HepG2 (cell line): ENCODE measurements at regions not wholly inside any gene's neighbourhood (a gene's known extent, or its start where the extent isn't known, plus 50 kb on each side); places are given as distances from the start of the nearest gene placed in this dataset.

Experiments used
- ATAC-seq: fragments of 200-7000 bp; cut with Tn5 transposase; 3 replicates; pipeline ENCODE4 v1.9.1; 2020; ENCODE audit warnings: mild to moderate bottlenecking, moderate library complexity
- BruUV-seq: library from RNA; stranded (reverse); fragments of 400-500 nt; replicated peaks from 2 replicates; lab custom pipeline; 2021; lab: Mats Ljungman, UMichigan
- CTCF ChIA-PET: fragments of 300-600 bp; formaldehyde crosslinking; extraction: SDS; loops from one replicate; lab custom pipeline; 2021; ENCODE audit warnings: low total read pairs, inconsistent platforms, low intra/inter-chr PET ratio; lab: Yijun Ruan, JAX
- POLR2A ChIA-PET: fragments of 350-600 bp; sonication (Branson Sonifier 250); formaldehyde crosslinking; loops from one replicate; lab custom pipeline; 2020; ENCODE audit warnings: antibody characterized with exemption, inconsistent platforms; lab: Yijun Ruan, JAX
- DNase-seq: peaks from one replicate; pipeline ENCODE4 v3.0.0-alpha.2; 2015; ENCODE audit warnings: low spot score
- FAIRE-seq: peaks from 3 replicates; lab custom pipeline; 2011; peaks lifted over from hg19 to GRCh38; lab: Jason Lieb, UNC
- H2AFZ ChIP-seq: one replicate; pipeline ENCODE4 v1.6.1; 2011; ENCODE audit warnings: low read length, inconsistent platforms
- H3K27ac ChIP-seq: fragments of 300-600 bp; 3 replicates; pipeline ENCODE4 v1.8.0; 2011; ENCODE audit warnings: mixed run types, mild to moderate bottlenecking, mixed read lengths, low read length, inconsistent platforms; ENCODE audit not compliant: insufficient read depth; ENCODE audit errors: extremely low read length
- H3K27me3 ChIP-seq, 2 experiments: fragments of 200-600 bp in 1 of 2; 2 replicates in 1 of 2; 3 replicates in 1 of 2; pipeline versions ENCODE4 v1.6.0 to v1.8.0; 2011; ENCODE audit warnings: low read length in 2 of 2, mild to moderate bottlenecking in 2 of 2, moderate library complexity in 2 of 2, inconsistent platforms in 1 of 2; ENCODE audit not compliant: insufficient read depth in 2 of 2, control insufficient read depth in 1 of 2
- H3K36me3 ChIP-seq, 2 experiments: fragments of 200-600 bp in 1 of 2; replicated peaks in 1 of 2; 2 replicates in 1 of 2; 3 replicates in 1 of 2; pipeline versions ENCODE4 v1.5.1 to v1.8.0; 2011; ENCODE audit warnings: low read length in 2 of 2, inconsistent platforms in 1 of 2; ENCODE audit not compliant: insufficient read depth in 2 of 2, control insufficient read depth in 1 of 2
- H3K4me1 ChIP-seq: 2 replicates; pipeline ENCODE4 v1.5.1; 2012; ENCODE audit warnings: low read length, inconsistent platforms; ENCODE audit not compliant: insufficient read depth
- H3K4me2 ChIP-seq: 2 replicates; pipeline ENCODE4 v1.6.0; 2011; ENCODE audit warnings: low read depth, low read length, inconsistent platforms
- H3K4me3 ChIP-seq, 3 experiments: fragments of 200-600 bp in 1 of 3; sonication (generic), shearing (Covaris generic) in 1 of 3; replicated peaks in 1 of 3; 2 replicates each; pipeline ENCODE4 v1.5.1; 2011 to 2016; ENCODE audit warnings: low read length in 3 of 3, inconsistent platforms in 2 of 3, low read depth in 2 of 3, mild to moderate bottlenecking in 2 of 3, control low read depth in 1 of 3, mixed read lengths in 1 of 3; ENCODE audit not compliant: insufficient read depth in 1 of 3
- H3K79me2 ChIP-seq: one replicate; pipeline ENCODE4 v1.6.1; 2011; ENCODE audit warnings: low read length, inconsistent platforms; ENCODE audit not compliant: insufficient read depth
- H3K9ac ChIP-seq: 2 replicates; pipeline ENCODE4 v1.6.0; 2011; ENCODE audit warnings: mild to moderate bottlenecking, low read depth, low read length, inconsistent platforms; ENCODE audit not compliant: insufficient read depth
- H3K9me3 ChIP-seq: 2 replicates; pipeline ENCODE4 v1.5.1; 2012; ENCODE audit warnings: mild to moderate bottlenecking, low read length
- H4K20me1 ChIP-seq: 2 replicates; pipeline ENCODE4 v1.6.0; 2011; ENCODE audit warnings: inconsistent platforms, mild to moderate bottlenecking, low read length, moderate library complexity; ENCODE audit not compliant: insufficient read depth
- CEBPZ ChIP-seq: IDR thresholded peaks from 2 replicates; pipeline ENCODE4 v1.6.1; 2012; ENCODE audit warnings: low read length, improper control_type of control experiment
- HNF1B ChIP-seq: sonication (generic); formaldehyde crosslinking; IDR thresholded peaks from 2 replicates; pipeline ENCODE4 v1.5.1; 2020; ENCODE audit warnings: mild to moderate bottlenecking, moderate library complexity, missing genetic modification reagents
- PRDM10 ChIP-seq: sonication (generic); formaldehyde crosslinking; IDR thresholded peaks from 2 replicates; pipeline ENCODE4 v1.4.0; 2020; ENCODE audit warnings: low read depth, missing genetic modification reagents
- TCF7L2 ChIP-seq: IDR thresholded peaks from 2 replicates; pipeline ENCODE4 v1.6.1; 2011; ENCODE audit warnings: mild to moderate bottlenecking, low read depth, low read length, moderate library complexity
- ZNF337 ChIP-seq: sonication (generic); formaldehyde crosslinking; IDR thresholded peaks from 2 replicates; pipeline ENCODE4 v1.5.1; 2020; ENCODE audit warnings: missing genetic modification reagents, low read depth, mild to moderate bottlenecking, borderline replicate concordance
- ZNF33A ChIP-seq: sonication (generic); formaldehyde crosslinking; IDR thresholded peaks from 2 replicates; pipeline ENCODE4 v1.5.1; 2020; ENCODE audit warnings: missing genetic modification reagents, mild to moderate bottlenecking, moderate library complexity, borderline replicate concordance
- ZNF484 ChIP-seq: sonication (generic); formaldehyde crosslinking; IDR thresholded peaks from 2 replicates; pipeline ENCODE4 v1.5.1; 2020; ENCODE audit warnings: mild to moderate bottlenecking, low read depth, missing genetic modification reagents, borderline replicate concordance
- ZNF724P ChIP-seq: sonication (generic); formaldehyde crosslinking; IDR thresholded peaks from 2 replicates; pipeline ENCODE4 v1.8.0; 2022; ENCODE audit warnings: missing genetic modification reagents, borderline replicate concordance
- WGBS: methylation state at CpG from one replicate; pipeline ENCODE4 v1.1.6; 2017; ENCODE audit warnings: low lambda C conversion rate; 5-methylcytosine and 5-hydroxymethylcytosine counted together
- in situ Hi-C: cut with HindIII; loops from 2 replicates; pipeline ENCODE4 v1.10.0; 2017; ENCODE audit warnings: low pct_unique_long_range_greater_than_20kb; ENCODE audit not compliant: extremely low pct_ligation_motif_present
- intact Hi-C: fragments of 100-400 bp; cut with micrococcal nuclease; formaldehyde crosslinking; loops from one replicate; pipeline ENCODE4 v1.10.0; 2022; ENCODE audit not compliant: unreplicated experiment

DNA sequence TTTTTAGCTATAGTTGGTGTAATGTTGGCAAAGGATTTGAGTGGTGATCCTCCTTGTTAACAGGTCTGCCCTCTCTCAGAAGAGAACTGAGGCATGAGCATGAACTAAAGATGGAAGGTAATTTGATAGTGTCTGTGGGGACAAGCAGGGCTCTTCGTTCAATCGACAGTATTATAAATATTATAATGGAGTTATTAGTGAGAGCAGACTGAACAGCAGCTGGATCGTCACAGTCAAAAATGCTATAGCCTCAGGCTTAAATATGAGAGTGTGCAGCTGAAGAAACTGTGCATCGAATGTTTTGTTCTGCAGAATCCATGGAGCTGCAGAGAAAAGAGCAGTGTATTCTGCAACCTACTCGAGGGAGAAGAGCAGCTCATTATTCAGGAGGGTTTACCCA lies 757.3 kb downstream of the DNAH5 start:
- no peak overlapping the region for H3K27ac ChIP-seq
- TF ChIP-seq TCF7L2 (no peak), CEBPZ (no peak), ZNF724P (CRISPR knock-in tag) (no peak), HNF1B (CRISPR knock-in tag) (no peak), ZNF337 (CRISPR knock-in tag) (no peak), ZNF484 (CRISPR knock-in tag) (no peak), ZNF33A (no peak), PRDM10 (CRISPR knock-in tag) (no peak)
- TF ChIP-seq, all 625 proteins: peak for 0
- H3K4me2 ChIP-seq = no peak overlapping the region
- intact Hi-C loops = no loop called here
- no peaks in the 10 kb centered on the region for H3K36me3 ChIP-seq
- H2AFZ ChIP-seq = no peak overlapping the region
- DNase-seq (no peak), ATAC-seq (no peak), FAIRE-seq (no peak)
- WGBS = 2% methylated on average over 5 of the region's 5 CpGs
- CTCF ChIA-PET = no interaction called here
- H3K4me1 ChIP-seq = no peaks in the 10 kb centered on the region
- no peak overlapping the region for H3K4me3 ChIP-seq
- no peaks in the 10 kb centered on the region for H3K79me2 ChIP-seq
- peaks cover 98% of the 10 kb centered on the region for H3K9me3 ChIP-seq
- no TSS peak for BruUV-seq
- POLR2A ChIA-PET = no interaction called here
- H3K27me3 ChIP-seq = no peaks in the 10 kb centered on the region; a peak in 1 of 5 replicates
- in situ Hi-C loops = no loop called here
- no peaks in the 10 kb centered on the region for H4K20me1 ChIP-seq
- no peak overlapping the region for H3K9ac ChIP-seq
